HCT116 (cell line): ENCODE measurements at regions not wholly inside any gene's neighbourhood (a gene's known extent, or its start where the extent isn't known, plus 50 kb on each side); places are given as distances from the start of the nearest gene placed in this dataset.

ENCODE experiments used
- ATAC-seq: fragments of 200-7000 bp; cut with Tn5 transposase; 2 replicates; pipeline ENCODE4 v1.9.1; 2020; ENCODE audit warnings: mild to moderate bottlenecking, moderate library complexity
- BruUV-seq: library from RNA; stranded (reverse); fragments of 400-500 nt; replicated peaks from 2 replicates; lab custom pipeline; 2021; lab: Mats Ljungman, UMichigan
- CTCF ChIA-PET: fragments of 300-600 bp; sonication (Branson Sonifier 250); formaldehyde crosslinking; loops from one replicate; lab custom pipeline; 2021; ENCODE audit warnings: antibody characterized with exemption; lab: Charles Lee
- POLR2A ChIA-PET: fragments of 300-600, 350-600 bp; sonication (Branson Sonifier 250); formaldehyde crosslinking; loops from one replicate; lab custom pipeline; 2021; ENCODE audit warnings: antibody characterized with exemption; lab: Charles Lee
- RAD21 ChIA-PET, 2 experiments: fragments of 300-600 bp; sonication (Branson Sonifier 250); formaldehyde crosslinking; loops; one replicate each; lab custom pipeline; 2023; ENCODE audit warnings: low total read pairs in 2 of 2; ENCODE audit not compliant: uncharacterized antibody in 2 of 2, unreplicated experiment in 2 of 2, low non-redundant PET in 1 of 2; lab: Charles Lee
- DNase-seq: peaks from one replicate; pipeline ENCODE4 v3.0.0-alpha.2; 2010; ENCODE audit warnings: low read depth, low spot score
- H2AFZ ChIP-seq: fragments of 200-600 bp; shearing (Covaris generic), sonication (generic); 2 replicates; pipeline ENCODE4 v1.6.1; 2017; ENCODE audit warnings: low read depth, mixed run types, mixed read lengths, antibody characterized with exemption, low read length; ENCODE audit not compliant: poor library complexity, severe bottlenecking
- H3K27ac ChIP-seq: 2 replicates; pipeline ENCODE4 v1.5.1; 2012; ENCODE audit warnings: low read depth, low read length
- H3K27me3 ChIP-seq: fragments of 200-600 bp; sonication (generic); 2 replicates; pipeline ENCODE4 v1.6.1; 2016; ENCODE audit warnings: mixed run types, low read length, mixed read lengths; ENCODE audit not compliant: insufficient read depth
- H3K36me3 ChIP-seq, 2 experiments: fragments of 200-500 bp in 1 of 2; fragments of 200-600 bp in 1 of 2; sonication (Bioruptor generic) in 1 of 2; sonication (generic) in 1 of 2; 2 replicates each; pipeline versions ENCODE4 v1.5.1 to v1.6.1; 2014 to 2016; ENCODE audit warnings: low read length in 2 of 2, inconsistent platforms in 1 of 2, mixed read lengths in 1 of 2, mixed run types in 1 of 2; ENCODE audit not compliant: insufficient read depth in 2 of 2, control insufficient read depth in 1 of 2
- H3K4me1 ChIP-seq, 2 experiments: fragments of 200-600 bp in 1 of 2; sonication (generic) in 1 of 2; 2 replicates each; pipeline versions ENCODE4 v1.5.1 to v1.6.1; 2012 to 2017; ENCODE audit warnings: low read length in 2 of 2, inconsistent platforms in 1 of 2, mild to moderate bottlenecking in 1 of 2, mixed read lengths in 1 of 2, mixed run types in 1 of 2, moderate library complexity in 1 of 2; ENCODE audit not compliant: insufficient read depth in 2 of 2, control insufficient read depth in 1 of 2
- H3K4me2 ChIP-seq: fragments of 200-600 bp; sonication (generic); 2 replicates; pipeline ENCODE4 v1.6.1; 2017; ENCODE audit warnings: mixed run types, low read length, mixed read lengths
- H3K4me3 ChIP-seq, 2 experiments: fragments of 200-600 bp in 1 of 2; sonication (generic) in 1 of 2; replicated peaks in 1 of 2; 2 replicates each; pipeline ENCODE4 v1.5.1; 2011 to 2016; ENCODE audit warnings: low read length in 2 of 2, control low read depth in 1 of 2, low read depth in 1 of 2, mild to moderate bottlenecking in 1 of 2, mixed read lengths in 1 of 2, mixed run types in 1 of 2
- H3K79me2 ChIP-seq: fragments of 200-600 bp; sonication (generic); 2 replicates; pipeline ENCODE4 v1.6.1; 2017; ENCODE audit warnings: mild to moderate bottlenecking, mixed run types, low read length, moderate library complexity, mixed read lengths; ENCODE audit not compliant: insufficient read depth
- H3K9ac ChIP-seq: fragments of 200-600 bp; sonication (generic); 2 replicates; pipeline ENCODE4 v1.6.1; 2016; ENCODE audit warnings: low read length, mixed read lengths
- H3K9me2 ChIP-seq: fragments of 200-600 bp; sonication (generic), shearing (Covaris generic); 2 replicates; pipeline ENCODE4 v1.6.1; 2017; ENCODE audit warnings: mixed run types, mild to moderate bottlenecking, moderate library complexity; ENCODE audit not compliant: insufficient read depth
- H3K9me3 ChIP-seq, 2 experiments: fragments of 200-500 bp in 1 of 2; fragments of 200-600 bp in 1 of 2; sonication (Bioruptor generic) in 1 of 2; sonication (generic) in 1 of 2; 2 replicates each; pipeline ENCODE4 v1.6.1; 2014 to 2017; ENCODE audit warnings: low read length in 2 of 2, mixed read lengths in 2 of 2, inconsistent platforms in 1 of 2, low read depth in 1 of 2, mild to moderate bottlenecking in 1 of 2, mixed run types in 1 of 2, moderate library complexity in 1 of 2; ENCODE audit not compliant: control insufficient read depth in 1 of 2, insufficient read depth in 1 of 2
- H4K20me1 ChIP-seq: fragments of 200-600 bp; sonication (generic), shearing (Covaris generic); 2 replicates; pipeline ENCODE4 v1.6.1; 2017; ENCODE audit warnings: mixed run types, mild to moderate bottlenecking, moderate library complexity; ENCODE audit not compliant: insufficient read depth
- CBX3 ChIP-seq: IDR thresholded peaks from 2 replicates; pipeline ENCODE4 v1.6.1; 2012; ENCODE audit warnings: low read depth
- CEBPB ChIP-seq: IDR thresholded peaks from 2 replicates; pipeline ENCODE4 v1.6.1; 2012; ENCODE audit warnings: low read depth
- CTCF ChIP-seq, 3 experiments: fragments of 200-600 bp in 1 of 3; sonication (generic) in 1 of 3; IDR thresholded peaks in 2 of 3; conservative IDR thresholded peaks in 1 of 3; 2 replicates each; pipeline ENCODE4 v1.5.1; 2012 to 2017; ENCODE audit warnings: low read depth in 2 of 3, low read length in 2 of 3, antibody characterized with exemption in 1 of 3, borderline replicate concordance in 1 of 3, control low read depth in 1 of 3, mild to moderate bottlenecking in 1 of 3, mixed read lengths in 1 of 3, mixed run types in 1 of 3, moderate library complexity in 1 of 3; ENCODE audit not compliant: insufficient read depth in 1 of 3
- EGR1 ChIP-seq: IDR thresholded peaks from 2 replicates; pipeline ENCODE4 v1.6.1; 2012; ENCODE audit warnings: low read depth
- ELF1 ChIP-seq: IDR thresholded peaks from 2 replicates; pipeline ENCODE4 v1.6.1; 2012; ENCODE audit warnings: low read depth, borderline replicate concordance
- FOSL1 ChIP-seq: IDR thresholded peaks from 2 replicates; pipeline ENCODE4 v1.6.1; 2012; ENCODE audit warnings: low read depth
- JUND ChIP-seq: IDR thresholded peaks from 2 replicates; pipeline ENCODE4 v1.6.1; 2012
- MAX ChIP-seq: IDR thresholded peaks from 2 replicates; pipeline ENCODE4 v1.6.1; 2012
- POLR2AphosphoS5 ChIP-seq: IDR thresholded peaks from 2 replicates; pipeline ENCODE4 v1.6.1; 2011; ENCODE audit warnings: mild to moderate bottlenecking, low read depth, low read length, moderate library complexity
- RAD21 ChIP-seq: IDR thresholded peaks from 2 replicates; pipeline ENCODE4 v1.6.1; 2012; ENCODE audit warnings: low read depth, mild to moderate bottlenecking
- REST ChIP-seq: IDR thresholded peaks from 2 replicates; pipeline ENCODE4 v1.6.1; 2012; ENCODE audit warnings: low read depth
- SIN3A ChIP-seq: IDR thresholded peaks from 2 replicates; pipeline ENCODE4 v1.6.1; 2012; ENCODE audit warnings: low read depth
- SP1 ChIP-seq: IDR thresholded peaks from 2 replicates; pipeline ENCODE4 v1.6.1; 2012; ENCODE audit warnings: low read depth
- TCF7L2 ChIP-seq: IDR thresholded peaks from 2 replicates; pipeline ENCODE4 v1.7.0; 2011; ENCODE audit warnings: borderline replicate concordance, inconsistent platforms; ENCODE audit not compliant: insufficient read depth, insufficient read length; ENCODE audit errors: extremely low read depth
- YY1 ChIP-seq: IDR thresholded peaks from 2 replicates; pipeline ENCODE4 v1.6.1; 2011; ENCODE audit warnings: low read length, low read depth, moderate library complexity, mild to moderate bottlenecking; ENCODE audit not compliant: insufficient replicate concordance; ENCODE audit errors: extremely low read depth
- ZBTB33 ChIP-seq: IDR thresholded peaks from 2 replicates; pipeline ENCODE4 v1.6.1; 2011; ENCODE audit warnings: mild to moderate bottlenecking, low read length, moderate library complexity; ENCODE audit not compliant: insufficient replicate concordance; ENCODE audit errors: extremely low read depth
- ZFX ChIP-seq: fragments of 450-650 bp; IDR thresholded peaks from 2 replicates; pipeline ENCODE4 v1.6.1; 2017
- ZNF274 ChIP-seq: fragments of 200-500 bp; sonication (Bioruptor generic); IDR thresholded peaks from 2 replicates; pipeline ENCODE4 v1.6.1; 2014; ENCODE audit warnings: mild to moderate bottlenecking, low read depth, low read length, inconsistent platforms
- intact Hi-C: fragments of 100-400 bp; cut with micrococcal nuclease; formaldehyde crosslinking; loops from 2 replicates; pipeline ENCODE4 v1.10.0; 2022

- H3K4me3 ChIP-seq = no peak overlapping the region
- H3K27me3 ChIP-seq = no peaks in the 10 kb centered on the region
- intact Hi-C loops = no loop called here
- ChIA-PET RAD21 (no interaction called here), POLR2A (no interaction called here), CTCF (interaction anchor here (0.6 kb wide), 1 partner anchor 20 kb away, joined by 3 read pairs; no protein-coding TSS in a partner anchor)
- no peaks in the 10 kb centered on the region for H3K36me3 ChIP-seq
- H2AFZ ChIP-seq = no peak overlapping the region
- no peaks in the 10 kb centered on the region for H4K20me1 ChIP-seq
- DNase-seq (no peak), ATAC-seq (no peak)
- no peaks in the 10 kb centered on the region for H3K9me3 ChIP-seq
- no TSS peak for BruUV-seq
- no peak for TF ChIP-seq EGR1
- TF ChIP-seq CTCF (IDR thresholded peaks at IDR 0.05 in 2 of 3, conservative IDR thresholded peaks at IDR 0.05 in 1 of 3; ENCODE audit: borderline replicate concordance in 1 of 3, insufficient read depth in 1 of 3, low read depth in 2 of 3, low read length in 2 of 3) = no peak
- no peak for TF ChIP-seq MAX
- TF ChIP-seq FOSL1 = no peak
- TF ChIP-seq RAD21 = no peak
- no peak for TF ChIP-seq JUND
- TF ChIP-seq CEBPB = no peak
- TF ChIP-seq ZBTB33 = no peak
- no peak for TF ChIP-seq SP1
- TF ChIP-seq POLR2AphosphoS5 = no peak
- no peak for TF ChIP-seq ELF1
- no peak for TF ChIP-seq ZNF274
- no peak for TF ChIP-seq ZFX
- TF ChIP-seq TCF7L2 = no peak
- no peak for TF ChIP-seq REST
- TF ChIP-seq YY1 = no peak
- no peak for TF ChIP-seq SIN3A
- no peak for TF ChIP-seq CBX3
- no peak overlapping the region for H3K27ac ChIP-seq
- no peaks in the 10 kb centered on the region for H3K4me1 ChIP-seq
- no peaks in the 10 kb centered on the region for H3K79me2 ChIP-seq
- H3K9ac ChIP-seq = no peak overlapping the region
- no peak overlapping the region for H3K4me2 ChIP-seq
- no peaks in the 10 kb centered on the region for H3K9me2 ChIP-seq
Measured at GRCh38 chr1:221638595-221638994, 103.3 kb downstream of the DUSP10 start.
